Choroid plexus epithelial cell (primary cell): ENCODE measurements at regions not wholly inside any gene's neighbourhood (a gene's known extent, or its start where the extent isn't known, plus 50 kb on each side); places are given as distances from the start of the nearest gene placed in this dataset.

Experiments
- DNase-seq: peaks from one replicate; pipeline ENCODE4 v3.0.0-alpha.2; 2010; ENCODE audit warnings: low read depth
- H3K4me3 ChIP-seq: 2 replicates; pipeline ENCODE4 v1.5.1; 2011; ENCODE audit warnings: low read depth, mild to moderate bottlenecking, control low read depth, low read length, moderate library complexity
- TF ChIP-seq, protein P1 (sequence below): conservative IDR thresholded peaks from 2 replicates; pipeline ENCODE4 v1.5.1; 2011; ENCODE audit warnings: low read depth, mild to moderate bottlenecking, control low read depth, inconsistent platforms, low read length, moderate library complexity

DNA sequence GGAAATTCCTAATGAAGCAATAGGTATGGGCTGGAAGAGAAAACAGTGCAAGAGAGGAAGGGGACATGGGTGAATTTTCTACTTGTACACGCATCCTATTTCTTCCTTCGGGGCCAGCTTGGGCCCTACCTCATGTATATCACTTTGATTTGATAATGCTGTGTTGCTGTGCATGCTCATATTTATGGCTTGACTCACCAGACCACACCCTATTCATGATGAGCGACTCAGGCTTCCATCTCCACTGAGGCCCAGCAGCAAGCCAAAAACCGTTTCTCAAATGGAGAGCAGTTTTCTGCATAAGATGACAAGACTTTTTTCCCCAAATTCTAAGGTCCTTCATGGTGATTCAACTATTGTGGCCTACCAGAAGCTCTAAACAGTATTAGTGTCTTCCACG is 2039.1 kb upstream of the CDH9 start:
- TF ChIP-seq, protein P1, sequence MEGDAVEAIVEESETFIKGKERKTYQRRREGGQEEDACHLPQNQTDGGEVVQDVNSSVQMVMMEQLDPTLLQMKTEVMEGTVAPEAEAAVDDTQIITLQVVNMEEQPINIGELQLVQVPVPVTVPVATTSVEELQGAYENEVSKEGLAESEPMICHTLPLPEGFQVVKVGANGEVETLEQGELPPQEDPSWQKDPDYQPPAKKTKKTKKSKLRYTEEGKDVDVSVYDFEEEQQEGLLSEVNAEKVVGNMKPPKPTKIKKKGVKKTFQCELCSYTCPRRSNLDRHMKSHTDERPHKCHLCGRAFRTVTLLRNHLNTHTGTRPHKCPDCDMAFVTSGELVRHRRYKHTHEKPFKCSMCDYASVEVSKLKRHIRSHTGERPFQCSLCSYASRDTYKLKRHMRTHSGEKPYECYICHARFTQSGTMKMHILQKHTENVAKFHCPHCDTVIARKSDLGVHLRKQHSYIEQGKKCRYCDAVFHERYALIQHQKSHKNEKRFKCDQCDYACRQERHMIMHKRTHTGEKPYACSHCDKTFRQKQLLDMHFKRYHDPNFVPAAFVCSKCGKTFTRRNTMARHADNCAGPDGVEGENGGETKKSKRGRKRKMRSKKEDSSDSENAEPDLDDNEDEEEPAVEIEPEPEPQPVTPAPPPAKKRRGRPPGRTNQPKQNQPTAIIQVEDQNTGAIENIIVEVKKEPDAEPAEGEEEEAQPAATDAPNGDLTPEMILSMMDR, result no peak
- no peak for DNase-seq
- no peak overlapping the region for H3K4me3 ChIP-seq

DNA sequence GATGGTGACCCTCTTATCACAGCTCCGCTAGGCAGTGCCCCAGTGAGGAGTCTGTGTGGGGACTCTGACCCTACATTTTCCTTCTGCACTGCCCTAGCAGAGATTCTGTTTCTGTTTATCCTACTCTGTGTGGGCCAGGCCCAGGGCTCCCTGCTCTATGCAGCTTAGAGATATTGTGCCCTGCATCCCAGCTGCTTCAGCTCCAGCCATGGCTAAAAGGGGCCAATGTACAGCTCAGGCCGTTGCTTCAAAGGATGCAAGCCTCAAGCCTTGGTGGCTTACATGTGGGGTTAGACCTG is 2030.7 kb upstream of the CDH9 start:
- no peak for DNase-seq
- H3K4me3 ChIP-seq, result no peak overlapping the region
- TF ChIP-seq, protein P1, result no peak

DNA sequence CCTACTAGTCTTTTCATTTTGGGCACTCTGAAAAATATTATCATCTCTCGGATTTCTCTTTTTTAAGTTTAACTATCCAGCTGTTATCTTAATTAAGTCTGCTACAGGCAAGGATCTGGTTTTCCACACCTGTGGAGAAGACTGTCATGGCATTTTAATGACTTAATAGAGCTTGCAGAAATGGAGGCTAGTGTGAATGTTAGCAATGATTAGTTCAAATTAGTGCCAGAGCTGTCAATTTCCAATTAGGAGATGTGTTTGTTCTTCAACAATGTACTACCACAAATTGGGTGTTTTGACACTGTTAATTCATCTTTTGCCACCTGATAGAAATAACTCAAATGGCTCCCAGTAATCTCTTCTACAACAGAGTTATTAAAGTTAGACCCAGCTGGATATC is 2023.0 kb upstream of the CDH9 start:
- TF ChIP-seq, protein P1, result no peak
- DNase-seq, result no peak
- H3K4me3 ChIP-seq, result no peak overlapping the region

DNA sequence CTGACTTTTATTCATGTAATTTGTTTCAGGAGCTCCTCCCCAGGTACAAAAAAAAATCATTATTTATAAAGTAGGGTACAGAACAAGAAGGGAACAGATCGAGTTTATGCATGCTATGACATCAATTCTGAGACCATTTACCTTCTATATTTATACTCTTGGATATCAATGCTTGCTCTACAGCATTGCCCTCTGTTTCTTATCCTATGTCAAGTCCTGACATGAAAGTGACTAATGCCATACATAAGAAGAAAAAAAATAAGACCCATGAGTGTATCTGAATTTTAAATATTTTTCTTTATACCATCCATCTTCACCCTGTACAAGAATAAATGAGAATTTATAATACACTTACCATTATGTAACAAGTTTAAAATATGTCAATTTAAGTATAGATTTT is 2016.3 kb upstream of the CDH9 start:
- no peak overlapping the region for H3K4me3 ChIP-seq
- TF ChIP-seq, protein P1, result no peak
- DNase-seq, result no peak

DNA sequence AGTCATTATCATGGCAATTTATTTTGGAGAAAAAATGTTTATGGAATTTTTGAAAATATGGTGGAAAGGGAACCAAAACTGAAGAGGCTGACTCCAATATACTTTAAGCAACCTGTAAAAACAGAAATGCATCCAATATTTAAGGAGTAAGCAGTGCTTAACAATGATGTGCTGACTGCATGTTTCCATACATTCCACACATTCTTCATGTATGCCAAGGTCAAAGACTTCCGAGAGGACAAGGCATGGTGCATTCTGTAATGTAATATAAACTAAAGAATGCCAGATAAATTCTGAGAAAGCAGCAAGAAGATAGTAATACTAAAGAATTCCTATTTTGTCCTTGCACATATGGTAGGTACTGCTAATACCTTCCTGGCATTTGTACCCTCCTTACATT is 2015.9 kb upstream of the CDH9 start:
- no peak overlapping the region for H3K4me3 ChIP-seq
- peak; percentile 7 for DNase-seq
- TF ChIP-seq, protein P1, result no peak

DNA sequence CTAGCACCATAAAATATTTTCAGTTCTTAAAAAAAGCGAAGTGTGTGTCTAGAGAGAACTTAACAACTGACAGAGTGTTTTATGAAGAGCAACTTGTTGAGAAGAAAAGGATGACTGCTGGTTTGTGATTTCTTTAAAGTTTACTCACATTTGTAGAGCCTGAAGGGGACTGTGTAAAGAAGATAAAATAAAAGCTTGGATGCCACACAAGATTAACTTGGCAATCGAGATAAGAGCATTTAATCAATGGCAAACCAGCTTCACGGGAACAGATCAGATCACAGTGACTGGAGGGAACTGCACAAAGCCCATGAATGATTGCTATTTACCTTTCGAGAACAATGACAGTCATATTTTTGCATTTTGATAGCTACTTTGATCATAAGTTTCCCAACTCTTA is 2013.1 kb upstream of the CDH9 start:
- DNase-seq, result no peak
- TF ChIP-seq, protein P1, result no peak
- no peak overlapping the region for H3K4me3 ChIP-seq

DNA sequence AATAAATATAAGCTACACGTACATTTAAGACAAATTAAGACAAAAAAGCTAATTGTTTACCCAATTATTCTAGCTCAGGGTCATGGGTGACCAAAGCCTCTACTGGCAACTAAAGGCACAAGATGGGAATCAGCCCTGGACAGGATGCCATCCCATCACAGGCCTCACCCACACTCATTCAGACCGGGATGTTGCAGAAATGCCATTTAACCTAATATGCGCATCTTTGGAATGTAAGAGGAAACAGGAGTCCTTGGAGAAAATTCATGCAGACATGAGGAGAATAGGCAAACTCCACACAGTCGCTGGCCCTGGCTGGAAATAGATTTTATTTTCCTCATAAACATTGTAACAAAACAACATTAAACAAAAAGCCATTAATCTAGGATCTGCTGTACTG is 2003.8 kb upstream of the CDH9 start:
- TF ChIP-seq, protein P1, result no peak

More for the DNA sequence above, 2003.8 kb upstream of the CDH9 start:
- H3K4me3 ChIP-seq, result no peak overlapping the region
- DNase-seq, result no peak
